PC-9 (cell line): ENCODE measurements at regions not wholly inside any gene's neighbourhood (a gene's known extent, or its start where the extent isn't known, plus 50 kb on each side); places are given as distances from the start of the nearest gene placed in this dataset.

Experiments
- BruUV-seq: library from RNA; stranded (reverse); fragments of 400-500 nt; replicated peaks from 2 replicates; lab custom pipeline; 2021; lab: Mats Ljungman, UMichigan
- CTCF ChIA-PET: fragments of 300-600 bp; sonication (Branson Sonifier 250); formaldehyde crosslinking; loops from one replicate; lab custom pipeline; 2022; ENCODE audit warnings: antibody characterized with exemption; lab: Charles Lee
- POLR2A ChIA-PET: fragments of 300-600 bp; sonication (Branson Sonifier 250); formaldehyde crosslinking; loops from one replicate; lab custom pipeline; 2022; ENCODE audit warnings: antibody characterized with exemption; ENCODE audit not compliant: unreplicated experiment; lab: Charles Lee
- DNase-seq, 2 experiments: peaks; one replicate each; pipeline versions ENCODE4 v3.0.0 to v3.0.0-alpha.2; 2015 to 2022; ENCODE audit warnings: mixed read lengths in 1 of 2
- H2AFZ ChIP-seq: fragments of 200-600 bp; sonication (generic); 2 replicates; pipeline ENCODE4 v1.8.1; 2017; ENCODE audit warnings: antibody characterized with exemption
- H3F3A ChIP-seq: fragments of 200-600 bp; sonication (generic); 2 replicates; pipeline ENCODE4 v1.8.1; 2017; ENCODE audit warnings: antibody characterized with exemption, mild to moderate bottlenecking, low read depth; ENCODE audit not compliant: insufficient read depth
- H3K27ac ChIP-seq: fragments of 200-600 bp; sonication (generic); 2 replicates; pipeline ENCODE4 v1.6.1; 2016; ENCODE audit warnings: mixed run types
- H3K27me3 ChIP-seq: fragments of 200-600 bp; sonication (generic); 2 replicates; pipeline ENCODE4 v1.6.1; 2016; ENCODE audit warnings: low read depth, mixed run types; ENCODE audit not compliant: insufficient read depth
- H3K36me3 ChIP-seq: fragments of 200-600 bp; sonication (generic); 2 replicates; pipeline ENCODE4 v1.6.1; 2016; ENCODE audit warnings: low read depth, mixed run types
- H3K4me1 ChIP-seq: fragments of 200-600 bp; sonication (generic); replicated peaks from 2 replicates; pipeline ENCODE4 v1.6.1; 2016; ENCODE audit warnings: mixed run types; ENCODE audit not compliant: insufficient read depth
- H3K4me2 ChIP-seq: fragments of 200-600 bp; sonication (generic); 2 replicates; pipeline ENCODE4 v1.6.1; 2017; ENCODE audit warnings: mixed run types
- H3K4me3 ChIP-seq: fragments of 200-600 bp; sonication (generic); 2 replicates; pipeline ENCODE4 v1.6.1; 2016; ENCODE audit warnings: mixed run types
- H3K79me2 ChIP-seq: fragments of 200-600 bp; sonication (generic); 2 replicates; pipeline ENCODE4 v1.6.1; 2017; ENCODE audit warnings: low read depth, mixed run types
- H3K9me2 ChIP-seq: fragments of 200-600 bp; sonication (generic); 2 replicates; pipeline ENCODE4 v1.8.1; 2017; ENCODE audit warnings: mild to moderate bottlenecking; ENCODE audit not compliant: insufficient read depth
- H3K9me3 ChIP-seq: fragments of 200-600 bp; sonication (generic); 2 replicates; pipeline ENCODE4 v1.8.1; 2016; ENCODE audit warnings: low read depth; ENCODE audit not compliant: insufficient read depth
- H4K20me1 ChIP-seq: fragments of 200-600 bp; sonication (generic); 2 replicates; pipeline ENCODE4 v1.8.1; 2017; ENCODE audit not compliant: insufficient read depth
- EZH2 ChIP-seq: fragments of 200-600 bp; sonication (generic); IDR thresholded peaks from 2 replicates; pipeline ENCODE4 v1.8.0; 2017; ENCODE audit warnings: antibody characterized with exemption, low read depth
- intact Hi-C: fragments of 100-400 bp; cut with micrococcal nuclease; formaldehyde crosslinking; loops from one replicate; pipeline ENCODE4 v1.10.0; 2022; ENCODE audit not compliant: unreplicated experiment
- TF ChIP-seq, protein P1 (sequence below): fragments of 200-600 bp; sonication (generic); conservative IDR thresholded peaks from 2 replicates; pipeline ENCODE4 v1.6.1; 2017; ENCODE audit warnings: mixed run types, antibody characterized with exemption, mild to moderate bottlenecking, moderate library complexity

GRCh38 chr19:32131005-32131404, 214.4 kb upstream of the ZNF507 start:
- Histone ChIP-seq H3K9me2 (no peaks in the 10 kb centered on the region), H3K4me1 (no peaks in the 10 kb centered on the region), H3K27me3 (peaks cover 26% of the 10 kb centered on the region), H3K4me3 (no peak overlapping the region), H2AFZ (no peak overlapping the region), H3K36me3 (no peaks in the 10 kb centered on the region), H3K27ac (no peak overlapping the region), H3F3A (no peaks in the 10 kb centered on the region), H3K4me2 (no peak overlapping the region), H4K20me1 (no peaks in the 10 kb centered on the region), H3K9me3 (no peaks in the 10 kb centered on the region), H3K79me2 (no peaks in the 10 kb centered on the region)
- TF ChIP-seq, protein P1, sequence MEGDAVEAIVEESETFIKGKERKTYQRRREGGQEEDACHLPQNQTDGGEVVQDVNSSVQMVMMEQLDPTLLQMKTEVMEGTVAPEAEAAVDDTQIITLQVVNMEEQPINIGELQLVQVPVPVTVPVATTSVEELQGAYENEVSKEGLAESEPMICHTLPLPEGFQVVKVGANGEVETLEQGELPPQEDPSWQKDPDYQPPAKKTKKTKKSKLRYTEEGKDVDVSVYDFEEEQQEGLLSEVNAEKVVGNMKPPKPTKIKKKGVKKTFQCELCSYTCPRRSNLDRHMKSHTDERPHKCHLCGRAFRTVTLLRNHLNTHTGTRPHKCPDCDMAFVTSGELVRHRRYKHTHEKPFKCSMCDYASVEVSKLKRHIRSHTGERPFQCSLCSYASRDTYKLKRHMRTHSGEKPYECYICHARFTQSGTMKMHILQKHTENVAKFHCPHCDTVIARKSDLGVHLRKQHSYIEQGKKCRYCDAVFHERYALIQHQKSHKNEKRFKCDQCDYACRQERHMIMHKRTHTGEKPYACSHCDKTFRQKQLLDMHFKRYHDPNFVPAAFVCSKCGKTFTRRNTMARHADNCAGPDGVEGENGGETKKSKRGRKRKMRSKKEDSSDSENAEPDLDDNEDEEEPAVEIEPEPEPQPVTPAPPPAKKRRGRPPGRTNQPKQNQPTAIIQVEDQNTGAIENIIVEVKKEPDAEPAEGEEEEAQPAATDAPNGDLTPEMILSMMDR = no peak
- no peak for TF ChIP-seq EZH2
- intact Hi-C loops = no loop called here
- DNase-seq = no peak
- no TSS peak for BruUV-seq
- ChIA-PET CTCF (no interaction called here), POLR2A (no interaction called here)

GRCh38 chr19:32138416-32138815, 207.0 kb upstream of the ZNF507 start:
- no peaks in the 10 kb centered on the region for H3K79me2 ChIP-seq
- no peak overlapping the region for H3K27ac ChIP-seq
- intact Hi-C loops = no loop called here
- POLR2A ChIA-PET = no interaction called here
- no peak overlapping the region for H3K4me3 ChIP-seq
- H3K4me1 ChIP-seq = no peaks in the 10 kb centered on the region
- H3K9me2 ChIP-seq = no peaks in the 10 kb centered on the region
- no peak for DNase-seq
- no peaks in the 10 kb centered on the region for H3K9me3 ChIP-seq
- CTCF ChIA-PET = no interaction called here
- TF ChIP-seq, protein P1 = no peak
- no peak for TF ChIP-seq EZH2
- H3K27me3 ChIP-seq = peaks cover 21% of the 10 kb centered on the region; the same call in 1 of the 2 replicates
- BruUV-seq = no TSS peak
- no peak overlapping the region for H2AFZ ChIP-seq
- no peaks in the 10 kb centered on the region; the same call in 1 of the 2 replicates for H4K20me1 ChIP-seq
- no peaks in the 10 kb centered on the region for H3F3A ChIP-seq
- H3K4me2 ChIP-seq = no peak overlapping the region
- no peaks in the 10 kb centered on the region for H3K36me3 ChIP-seq

- intact Hi-C loops = no loop called here
- Histone ChIP-seq H3K4me2 (no peak overlapping the region), H3K79me2 (no peaks in the 10 kb centered on the region), H3K9me3 (no peaks in the 10 kb centered on the region), H4K20me1 (no peaks in the 10 kb centered on the region; the same call in 1 of the 2 replicates), H3K4me3 (no peak overlapping the region), H3F3A (no peaks in the 10 kb centered on the region), H3K9me2 (no peaks in the 10 kb centered on the region), H3K27ac (no peak overlapping the region), H3K4me1 (no peaks in the 10 kb centered on the region), H2AFZ (no peak overlapping the region), H3K36me3 (no peaks in the 10 kb centered on the region), H3K27me3 (peaks cover 31% of the 10 kb centered on the region)
- ChIA-PET POLR2A (no interaction called here), CTCF (no interaction called here)
- no peak for DNase-seq
- BruUV-seq = no TSS peak
- TF ChIP-seq, protein P1 = no peak
- no peak for TF ChIP-seq EZH2
Observed at GRCh38 chr19:32141840-32142511, 203.4 kb upstream of the ZNF507 start.
